CD14-positive monocyte (primary cell): ENCODE measurements at regions not wholly inside any gene's neighbourhood (a gene's known extent, or its start where the extent isn't known, plus 50 kb on each side); places are given as distances from the start of the nearest gene placed in this dataset.

Source experiments
- DNase-seq, 3 donors: peaks; one replicate each; pipeline ENCODE4 v3.0.0-alpha.2; 2011 to 2022
- H2AFZ ChIP-seq: 2 replicates; pipeline ENCODE4 v1.6.0; 2012; ENCODE audit warnings: mild to moderate bottlenecking, low read depth, low read length, inconsistent platforms; ENCODE audit not compliant: insufficient read depth, poor library complexity, severe bottlenecking
- H3K27ac ChIP-seq, 2 donors: 1 replicate in 1 of 2; 2 replicates in 1 of 2; pipeline ENCODE4 v1.5.1; 2012 to 2013; ENCODE audit warnings: low read length in 2 of 2, control low read depth in 1 of 2, inconsistent platforms in 1 of 2, low read depth in 1 of 2, mild to moderate bottlenecking in 1 of 2
- H3K27me3 ChIP-seq, 2 donors: one replicate each; pipeline versions ENCODE4 v1.6.0 to v1.6.1; 2011 to 2013; ENCODE audit warnings: low read length in 2 of 2; ENCODE audit not compliant: control insufficient read depth in 2 of 2, insufficient read depth in 2 of 2
- H3K36me3 ChIP-seq, 2 donors: replicated peaks in 1 of 2; 1 replicate in 1 of 2; 2 replicates in 1 of 2; pipeline versions ENCODE4 v1.5.1 to v1.6.1; 2012 to 2013; ENCODE audit warnings: low read length in 2 of 2, control low read depth in 1 of 2, inconsistent platforms in 1 of 2, mild to moderate bottlenecking in 1 of 2; ENCODE audit not compliant: insufficient read depth in 2 of 2, control insufficient read depth in 1 of 2
- H3K4me1 ChIP-seq, 2 donors: 1 replicate in 1 of 2; 2 replicates in 1 of 2; pipeline versions ENCODE4 v1.5.1 to v1.6.1; 2012 to 2013; ENCODE audit warnings: low read length in 2 of 2, control low read depth in 1 of 2, inconsistent platforms in 1 of 2, mild to moderate bottlenecking in 1 of 2, moderate library complexity in 1 of 2; ENCODE audit not compliant: insufficient read depth in 2 of 2, control insufficient read depth in 1 of 2
- H3K4me2 ChIP-seq: replicated peaks from 2 replicates; pipeline ENCODE3; 2012; ENCODE audit warnings: low read length, moderate library complexity, mild to moderate bottlenecking; ENCODE audit not compliant: poor library complexity, severe bottlenecking; ENCODE audit errors: extremely low read depth
- H3K4me3 ChIP-seq, 3 experiments: fragments of 200-600 bp in 1 of 3; sonication (generic) in 1 of 3; replicated peaks in 1 of 3; 1 replicate in 2 of 3; 2 replicates in 1 of 3; pipeline ENCODE4 v1.5.1; 2011 to 2013; ENCODE audit warnings: low read length in 3 of 3, mild to moderate bottlenecking in 3 of 3, control low read depth in 2 of 3, low read depth in 2 of 3, inconsistent platforms in 1 of 3, moderate library complexity in 1 of 3
- H3K79me2 ChIP-seq: 2 replicates; pipeline ENCODE4 v1.6.0; 2012; ENCODE audit warnings: mild to moderate bottlenecking, control low read depth, inconsistent platforms, low read length, moderate library complexity; ENCODE audit not compliant: insufficient read depth
- H3K9ac ChIP-seq: 2 replicates; pipeline ENCODE4 v1.6.0; 2017; ENCODE audit warnings: low read length, mild to moderate bottlenecking; ENCODE audit not compliant: insufficient read depth, poor library complexity, severe bottlenecking
- H3K9me3 ChIP-seq, 2 donors: replicated peaks in 1 of 2; 1 replicate in 1 of 2; 2 replicates in 1 of 2; pipeline versions ENCODE4 v1.5.1 to v1.6.1; 2012 to 2013; ENCODE audit warnings: low read length in 2 of 2, control low read depth in 1 of 2; ENCODE audit not compliant: control insufficient read depth in 1 of 2, insufficient read depth in 1 of 2
- H4K20me1 ChIP-seq: 2 replicates; pipeline ENCODE4 v1.6.0; 2012; ENCODE audit warnings: mild to moderate bottlenecking, low read length, control low read depth, moderate library complexity; ENCODE audit not compliant: insufficient read depth
- H3K27ac Mint-ChIP-seq, 7 donors: one replicate each; pipeline ENCODE4 v1.8.0; 2020; ENCODE audit warnings: mild to moderate bottlenecking in 7 of 7, mixed read lengths in 7 of 7, moderate library complexity in 6 of 7, inconsistent platforms in 2 of 7
- H3K27me3 Mint-ChIP-seq, 3 donors: one replicate each; pipeline ENCODE4 v1.8.0; 2021 to 2022; ENCODE audit warnings: low read depth in 3 of 3, mild to moderate bottlenecking in 3 of 3, mixed read lengths in 3 of 3, moderate library complexity in 3 of 3, inconsistent platforms in 1 of 3
- H3K36me3 Mint-ChIP-seq, 2 donors: one replicate each; pipeline ENCODE4 v1.8.0; 2020; ENCODE audit warnings: mixed read lengths in 2 of 2, inconsistent platforms in 1 of 2, mild to moderate bottlenecking in 1 of 2
- H3K4me1 Mint-ChIP-seq: one replicate; pipeline ENCODE4 v1.8.0; 2020; ENCODE audit warnings: mild to moderate bottlenecking, mixed read lengths
- H3K4me3 Mint-ChIP-seq, 2 donors: one replicate each; pipeline ENCODE4 v1.8.0; 2020; ENCODE audit warnings: mild to moderate bottlenecking in 2 of 2, mixed read lengths in 2 of 2, moderate library complexity in 1 of 2
- H3K9me3 Mint-ChIP-seq, 7 donors: one replicate each; pipeline ENCODE4 v1.8.0; 2020 to 2022; ENCODE audit warnings: mixed read lengths in 7 of 7, mild to moderate bottlenecking in 6 of 7, moderate library complexity in 6 of 7, inconsistent platforms in 2 of 7
- WGBS: methylation state at CpG from one replicate; pipeline ENCODE4 v1.1.5; 2013; ENCODE audit warnings: missing lambda C conversion rate; ENCODE audit not compliant: insufficient coverage; 5-methylcytosine and 5-hydroxymethylcytosine counted together
- intact Hi-C, 2 donors: fragments of 100-400 bp; cut with micrococcal nuclease; formaldehyde crosslinking; loops; one replicate each; pipeline versions ENCODE4 v1.15.0 to v1.15.1; 2023
- TF ChIP-seq, protein P1 (sequence below): fragments of 200-600 bp; IDR thresholded peaks from one replicate; pipeline ENCODE4 v1.8.0; 2022; ENCODE audit warnings: antibody characterized with exemption, mild to moderate bottlenecking

DNA sequence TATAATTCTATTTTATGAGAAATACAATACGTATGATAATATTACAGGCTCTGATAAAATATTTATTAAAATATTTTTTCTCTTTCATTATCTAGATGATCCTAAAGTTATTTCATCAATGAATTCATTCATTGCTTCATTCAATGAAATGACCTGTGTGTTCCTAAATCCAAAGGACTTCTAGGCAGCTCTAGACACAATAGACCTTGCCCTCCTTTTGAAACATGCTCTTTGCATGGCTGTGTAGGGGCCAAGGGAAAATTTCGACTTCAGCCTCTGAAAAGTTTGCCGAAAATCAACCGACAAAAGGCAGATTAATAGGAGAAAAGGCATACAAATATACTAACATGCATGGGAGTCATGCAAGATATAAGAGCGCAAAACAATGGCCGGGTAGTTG, 402.0 kb downstream of the ELAVL2 start:
- intact Hi-C loops, result no loop called here
- no peaks in the 10 kb centered on the region for H3K27me3 ChIP-seq
- no peak overlapping the region for H3K4me3 Mint-ChIP-seq

DNA sequence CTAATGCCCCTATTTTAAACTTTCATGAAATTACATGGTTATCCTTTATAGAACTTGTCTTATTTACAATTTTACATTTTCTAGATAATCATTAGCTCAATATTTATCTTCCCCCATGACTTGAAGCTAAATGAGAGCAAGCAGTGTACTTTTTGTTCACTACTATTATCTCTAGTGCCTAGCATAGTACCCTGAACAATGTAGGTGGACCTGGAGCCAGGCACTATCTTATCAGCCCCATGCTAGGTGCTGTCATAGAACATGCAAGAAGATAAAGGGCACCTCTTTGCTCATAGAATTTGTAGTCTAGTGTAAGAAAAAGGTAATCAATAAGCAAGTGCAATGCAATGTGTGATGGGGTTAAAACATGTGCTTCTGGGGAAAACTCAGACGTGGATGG, 399.9 kb downstream of the ELAVL2 start:
- TF ChIP-seq, protein P1, sequence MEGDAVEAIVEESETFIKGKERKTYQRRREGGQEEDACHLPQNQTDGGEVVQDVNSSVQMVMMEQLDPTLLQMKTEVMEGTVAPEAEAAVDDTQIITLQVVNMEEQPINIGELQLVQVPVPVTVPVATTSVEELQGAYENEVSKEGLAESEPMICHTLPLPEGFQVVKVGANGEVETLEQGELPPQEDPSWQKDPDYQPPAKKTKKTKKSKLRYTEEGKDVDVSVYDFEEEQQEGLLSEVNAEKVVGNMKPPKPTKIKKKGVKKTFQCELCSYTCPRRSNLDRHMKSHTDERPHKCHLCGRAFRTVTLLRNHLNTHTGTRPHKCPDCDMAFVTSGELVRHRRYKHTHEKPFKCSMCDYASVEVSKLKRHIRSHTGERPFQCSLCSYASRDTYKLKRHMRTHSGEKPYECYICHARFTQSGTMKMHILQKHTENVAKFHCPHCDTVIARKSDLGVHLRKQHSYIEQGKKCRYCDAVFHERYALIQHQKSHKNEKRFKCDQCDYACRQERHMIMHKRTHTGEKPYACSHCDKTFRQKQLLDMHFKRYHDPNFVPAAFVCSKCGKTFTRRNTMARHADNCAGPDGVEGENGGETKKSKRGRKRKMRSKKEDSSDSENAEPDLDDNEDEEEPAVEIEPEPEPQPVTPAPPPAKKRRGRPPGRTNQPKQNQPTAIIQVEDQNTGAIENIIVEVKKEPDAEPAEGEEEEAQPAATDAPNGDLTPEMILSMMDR, result no peak
- H3K4me1 Mint-ChIP-seq, result no peaks in the 10 kb centered on the region
- Histone ChIP-seq H2AFZ (no peak overlapping the region), H3K9me3 (peaks cover 4 to 10% of the 10 kb centered on the region in 2 donors), H3K36me3 (no peaks in the 10 kb centered on the region), H3K27me3 (no peaks in the 10 kb centered on the region), H3K27ac (no peak overlapping the region), H3K4me2 (no peak overlapping the region), H3K9ac (no peak overlapping the region), H3K4me3 (no peak overlapping the region), H3K79me2 (no peaks in the 10 kb centered on the region), H4K20me1 (no peaks in the 10 kb centered on the region), H3K4me1 (no peaks in the 10 kb centered on the region)
- H3K27ac Mint-ChIP-seq, result no peak overlapping the region
- no peak overlapping the region for H3K4me3 Mint-ChIP-seq
- no CpG with 5 or more reads among the region's 1 CpG for WGBS
- H3K9me3 Mint-ChIP-seq, result peaks cover 0 to 7% (median 1%) of the 10 kb centered on the region in 7 donors
- no peak for DNase-seq
- no peaks in the 10 kb centered on the region for H3K36me3 Mint-ChIP-seq
- intact Hi-C loops, result no loop called here
- no peaks in the 10 kb centered on the region for H3K27me3 Mint-ChIP-seq

More for the DNA sequence above, 402.0 kb downstream of the ELAVL2 start:
- no peak overlapping the region for H3K4me3 ChIP-seq
- Mint-ChIP-seq H3K36me3 (no peaks in the 10 kb centered on the region), H3K9me3 (peaks cover 0 to 8% (median 2%) of the 10 kb centered on the region in 7 donors), H3K27me3 (no peaks in the 10 kb centered on the region), H3K27ac (no peak overlapping the region), H3K4me1 (no peaks in the 10 kb centered on the region)
- no peak for DNase-seq
- H3K4me1 ChIP-seq, result no peaks in the 10 kb centered on the region
- H3K4me2 ChIP-seq, result no peak overlapping the region
- no peak overlapping the region for H3K9ac ChIP-seq
- H2AFZ ChIP-seq, result no peak overlapping the region
- 93% methylated on average over 3 of the region's 6 CpGs for WGBS
- TF ChIP-seq, protein P1, result no peak
- no peaks in the 10 kb centered on the region for H3K36me3 ChIP-seq
- H3K9me3 ChIP-seq, result peaks cover 8 to 16% of the 10 kb centered on the region in 2 donors
- no peak overlapping the region for H3K27ac ChIP-seq
- H4K20me1 ChIP-seq, result no peaks in the 10 kb centered on the region
- H3K79me2 ChIP-seq, result no peaks in the 10 kb centered on the region
